GM18520 (cell line): ENCODE measurements at regions not wholly inside any gene's neighbourhood (a gene's known extent, or its start where the extent isn't known, plus 50 kb on each side); places are given as distances from the start of the nearest gene placed in this dataset.
A peak's percentile ranks its signal among the peaks of the same experiment; 100 is the strongest.
"Not testable (repeated sequence)": the region's sequence is repeated elsewhere in the genome, so short reads cannot be mapped to it uniquely, and the experiment has no call there.

Experiments
- ATAC-seq: cut with Tn5 transposase; IDR thresholded peaks from one replicate; pipeline ENCODE4 v1.9.1; 2021; ENCODE audit not compliant: unreplicated experiment

GRCh38 chr6:141123049-141123448 is 1009.7 kb upstream of the GJE1 start:
- ATAC-seq: no peak

GRCh38 chr6:141118991-141119390 is 1013.7 kb upstream of the GJE1 start:
- no peak for ATAC-seq

GRCh38 chr6:141117874-141118273 is 1014.9 kb upstream of the GJE1 start:
- ATAC-seq: no peak

- no peak for ATAC-seq
Observed at GRCh38 chr6:141110481-141110880, 1022.2 kb upstream of the GJE1 start.

- ATAC-seq: no peak
Observed at GRCh38 chr6:141107591-141108160, 1025.0 kb upstream of the GJE1 start.

GRCh38 chr6:141105481-141105880 is 1027.2 kb upstream of the GJE1 start:
- ATAC-seq: no peak

- ATAC-seq: no peak
Observed at GRCh38 chr6:141103246-141103645, 1029.5 kb upstream of the GJE1 start.

- no peak for ATAC-seq
Observed at GRCh38 chr6:141097471-141097870, 1035.3 kb upstream of the GJE1 start.

- no peak for ATAC-seq
Observed at GRCh38 chr6:141095308-141095707, 1037.4 kb upstream of the GJE1 start.

GRCh38 chr6:141088171-141088570 is 1044.6 kb upstream of the GJE1 start:
- ATAC-seq: no peak

- peak; percentile 71 for ATAC-seq
Observed at GRCh38 chr6:141077355-141078333, 1055.1 kb upstream of the GJE1 start.

- no peak for ATAC-seq
Observed at GRCh38 chr6:141057761-141058160, 1075.0 kb upstream of the GJE1 start.

GRCh38 chr6:141056945-141057625 is 1075.6 kb upstream of the GJE1 start:
- ATAC-seq: no peak

GRCh38 chr6:141050471-141050870 is 1082.3 kb upstream of the GJE1 start:
- no peak for ATAC-seq

- ATAC-seq: no peak
Observed at GRCh38 chr6:141048451-141048850, 1084.3 kb upstream of the GJE1 start.

- ATAC-seq: not testable (repeated sequence)
Observed at GRCh38 chr6:141046496-141046895, 1086.2 kb upstream of the GJE1 start.

GRCh38 chr6:141041596-141042087 is 1091.1 kb upstream of the GJE1 start:
- ATAC-seq: no peak

GRCh38 chr6:141035312-141036200 is 1097.2 kb upstream of the GJE1 start:
- no peak for ATAC-seq

- no peak for ATAC-seq
Observed at GRCh38 chr6:141033101-141033500, 1099.6 kb upstream of the GJE1 start.

GRCh38 chr6:141029908-141030307 is 1102.8 kb upstream of the GJE1 start:
- ATAC-seq: no peak
